GM21447 (cell line): ENCODE measurements at regions not wholly inside any gene's neighbourhood (a gene's known extent, or its start where the extent isn't known, plus 50 kb on each side); places are given as distances from the start of the nearest gene placed in this dataset.
A peak's percentile ranks its signal among the peaks of the same experiment; 100 is the strongest.
"Not testable (repeated sequence)": the region's sequence is repeated elsewhere in the genome, so short reads cannot be mapped to it uniquely, and the experiment has no call there.

Source experiments
- ATAC-seq: cut with Tn5 transposase; IDR thresholded peaks from one replicate; pipeline ENCODE4 v1.9.1; 2021; ENCODE audit not compliant: unreplicated experiment

DNA sequence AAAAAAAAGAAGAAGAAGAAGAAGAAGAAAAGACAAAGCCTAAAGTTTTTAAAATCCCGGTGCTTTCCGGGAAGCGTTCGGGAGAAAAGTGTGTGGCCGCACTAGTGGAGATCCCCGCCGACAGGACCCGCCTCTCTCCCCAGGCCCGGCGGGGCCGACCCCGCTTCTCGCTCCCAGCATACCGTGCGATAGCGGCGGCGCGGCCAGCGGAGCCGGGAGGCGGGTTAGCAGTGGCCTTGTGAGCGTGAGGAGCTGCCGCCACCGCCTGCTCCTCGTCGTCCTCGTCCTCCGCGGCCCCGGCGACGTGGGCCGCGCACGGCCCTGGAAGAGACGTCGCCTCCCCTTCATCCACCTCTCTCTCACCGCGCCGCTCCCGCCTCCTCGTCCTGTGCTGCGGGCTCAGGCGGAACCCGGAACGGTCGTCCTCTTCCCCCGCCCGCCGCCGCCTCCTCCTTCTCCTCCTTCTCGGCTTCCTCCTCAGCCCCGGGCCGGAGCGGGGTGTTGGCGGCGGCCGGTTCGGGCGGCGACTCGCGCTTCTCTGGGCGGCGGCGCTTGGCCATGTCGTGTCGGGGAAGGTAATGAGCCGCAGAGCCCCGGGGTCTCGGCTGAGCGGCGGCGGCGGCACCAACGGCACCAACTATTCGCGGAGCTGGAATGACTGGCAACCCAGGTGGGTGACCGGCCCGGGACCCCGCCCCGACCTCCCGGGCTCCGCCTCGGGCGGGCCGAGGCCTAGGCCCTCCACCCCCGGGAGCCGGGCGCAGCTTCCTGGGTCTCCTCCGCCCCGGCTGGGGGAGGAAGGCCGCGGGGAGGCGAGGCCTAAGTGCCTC is 62.6 kb upstream of the CDR2 start:
- ATAC-seq: peak; percentile 77

- peak; percentile 30 for ATAC-seq
These were observed 62.0 kb upstream of the CDR2 start for GRCh38 chr16:22436326-22436822.

DNA sequence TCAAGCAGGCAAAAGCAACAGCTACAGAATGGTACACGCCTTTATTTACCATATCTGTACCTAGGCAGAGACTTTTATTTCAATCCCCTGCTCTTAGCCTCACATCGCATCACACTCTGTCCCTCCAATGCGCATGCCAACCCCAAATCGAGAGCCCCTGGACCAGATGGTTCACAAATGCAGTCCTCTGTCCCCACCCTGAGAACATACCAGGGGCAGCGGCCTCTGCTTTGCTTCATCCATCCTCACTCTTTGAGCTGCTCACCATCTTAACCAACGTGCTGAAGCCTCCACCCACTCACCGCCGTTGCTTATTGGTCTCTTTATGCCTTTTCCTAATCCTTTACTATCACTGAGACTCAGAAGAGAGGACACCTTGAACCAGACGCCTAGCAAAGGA is 56.9 kb upstream of the CDR2 start:
- not testable (repeated sequence) for ATAC-seq

DNA sequence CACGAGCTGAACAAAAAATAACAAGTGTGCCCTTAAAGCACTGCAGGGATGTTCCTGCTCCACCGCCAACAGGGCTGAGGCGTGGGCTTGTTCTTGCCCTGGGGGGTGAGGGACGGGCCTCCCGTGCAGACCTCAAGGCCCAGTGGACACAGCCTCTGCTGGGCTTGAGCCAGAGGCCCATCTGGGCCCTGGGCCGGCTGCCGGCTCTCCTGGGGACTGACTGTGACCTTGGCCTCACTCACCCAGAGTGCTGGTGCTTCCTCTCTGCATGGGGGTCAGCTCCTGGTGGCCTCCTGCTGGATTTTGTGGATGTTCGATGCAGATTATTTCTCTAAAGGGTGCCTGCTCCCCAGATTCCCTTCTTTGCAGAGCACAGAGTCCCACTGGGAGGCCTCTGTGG is 54.2 kb upstream of the CDR2 start:
- no peak for ATAC-seq

GRCh38 chr16:22427556-22427955 is 53.1 kb upstream of the CDR2 start:
- ATAC-seq: no peak

DNA sequence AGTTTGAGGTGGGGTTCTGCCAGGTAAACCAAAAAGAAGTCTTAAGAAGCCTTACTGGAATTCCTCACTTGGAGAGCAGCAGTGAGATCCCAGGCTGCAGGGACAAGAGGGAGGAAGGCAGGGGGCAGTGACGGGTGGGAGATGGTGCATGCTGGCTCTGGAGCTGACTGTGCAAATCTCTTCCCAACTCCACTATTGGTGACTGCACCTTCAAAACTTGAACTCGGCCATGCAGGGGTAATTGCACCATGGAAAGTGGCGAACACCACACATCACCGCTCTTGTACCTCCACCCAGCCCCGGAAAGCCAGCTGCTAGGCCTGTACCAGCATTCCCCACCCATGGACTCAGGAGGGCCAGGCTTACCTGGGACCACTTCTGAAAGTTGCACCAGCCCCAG is 51.4 kb upstream of the CDR2 start:
- ATAC-seq: no peak

DNA sequence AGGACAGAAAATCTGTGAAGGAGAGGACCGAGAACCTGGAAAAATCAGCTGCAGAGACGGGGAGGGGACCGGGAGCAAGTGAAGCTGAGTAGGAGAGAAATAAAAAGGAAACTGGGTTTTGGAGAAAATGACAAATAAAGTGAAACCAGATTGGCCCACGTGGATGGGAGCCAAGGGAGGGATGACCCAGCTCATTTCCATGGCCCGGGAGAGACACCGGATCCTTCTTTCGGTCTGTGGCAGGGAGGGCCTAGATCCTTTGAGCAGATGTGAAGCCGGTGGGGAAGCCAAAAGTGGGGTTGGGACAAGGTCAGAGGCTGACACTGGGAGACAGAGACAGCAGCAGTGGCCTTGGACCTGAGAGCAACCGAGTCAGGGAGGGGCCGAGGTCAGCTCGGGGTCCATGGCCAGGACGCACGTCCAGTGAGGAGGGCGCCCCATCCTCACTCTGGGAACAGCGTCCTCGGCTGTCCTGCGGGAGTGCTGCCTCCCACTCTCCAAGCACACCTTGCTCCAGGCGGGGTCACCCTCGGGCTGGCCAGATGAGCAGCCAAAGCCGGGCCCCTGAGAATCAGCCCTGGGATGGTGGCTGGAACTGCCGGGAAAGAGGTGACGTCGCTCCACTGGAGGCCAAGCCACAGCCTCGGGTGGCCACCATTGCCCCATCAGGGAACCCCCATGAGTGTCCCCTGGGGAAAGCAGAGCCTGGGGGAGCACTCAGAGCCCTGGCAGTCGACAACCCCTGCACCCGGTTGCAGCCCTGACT is 50.8 kb upstream of the CDR2 start:
- ATAC-seq: no peak

GRCh38 chr16:22424161-22424937 is 49.9 kb upstream of the CDR2 start:
- no peak for ATAC-seq
